ENCODE measurements at regions not wholly inside any gene's neighbourhood (a gene's known extent, or its start where the extent isn't known, plus 50 kb on each side); places are given as distances from the start of the nearest gene placed in this dataset.

DNA sequence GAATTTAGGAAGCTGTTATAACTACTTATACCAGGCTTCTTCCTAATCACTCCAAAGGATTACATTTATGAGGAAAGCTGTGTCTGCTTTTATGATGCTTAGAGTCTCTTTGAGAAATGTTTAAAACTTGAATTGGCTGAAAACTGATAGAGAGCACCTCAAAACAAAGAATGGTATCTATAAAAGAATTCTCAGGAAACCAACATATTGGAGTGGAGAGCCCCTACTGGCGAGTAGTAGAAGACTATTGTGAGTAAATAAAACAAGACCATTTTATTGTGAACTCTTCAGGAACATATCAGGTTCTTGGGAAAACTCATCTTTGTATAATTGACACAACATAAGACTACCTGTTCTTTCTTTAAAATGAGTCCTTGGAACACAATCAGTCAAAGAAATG lies 578.6 kb downstream of the RERGL start:
- TF ChIP-seq POLR2A (IDR thresholded peaks at IDR 0.05) = no peak
- TF ChIP-seq, protein P1, sequence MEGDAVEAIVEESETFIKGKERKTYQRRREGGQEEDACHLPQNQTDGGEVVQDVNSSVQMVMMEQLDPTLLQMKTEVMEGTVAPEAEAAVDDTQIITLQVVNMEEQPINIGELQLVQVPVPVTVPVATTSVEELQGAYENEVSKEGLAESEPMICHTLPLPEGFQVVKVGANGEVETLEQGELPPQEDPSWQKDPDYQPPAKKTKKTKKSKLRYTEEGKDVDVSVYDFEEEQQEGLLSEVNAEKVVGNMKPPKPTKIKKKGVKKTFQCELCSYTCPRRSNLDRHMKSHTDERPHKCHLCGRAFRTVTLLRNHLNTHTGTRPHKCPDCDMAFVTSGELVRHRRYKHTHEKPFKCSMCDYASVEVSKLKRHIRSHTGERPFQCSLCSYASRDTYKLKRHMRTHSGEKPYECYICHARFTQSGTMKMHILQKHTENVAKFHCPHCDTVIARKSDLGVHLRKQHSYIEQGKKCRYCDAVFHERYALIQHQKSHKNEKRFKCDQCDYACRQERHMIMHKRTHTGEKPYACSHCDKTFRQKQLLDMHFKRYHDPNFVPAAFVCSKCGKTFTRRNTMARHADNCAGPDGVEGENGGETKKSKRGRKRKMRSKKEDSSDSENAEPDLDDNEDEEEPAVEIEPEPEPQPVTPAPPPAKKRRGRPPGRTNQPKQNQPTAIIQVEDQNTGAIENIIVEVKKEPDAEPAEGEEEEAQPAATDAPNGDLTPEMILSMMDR (IDR thresholded peaks at IDR 0.05 in 4 of 5, conservative IDR thresholded peaks at IDR 0.05 in 1 of 5) = no peak
